GM19463 (cell line): ENCODE measurements at regions not wholly inside any gene's neighbourhood (a gene's known extent, or its start where the extent isn't known, plus 50 kb on each side); places are given as distances from the start of the nearest gene placed in this dataset.
"Not testable (repeated sequence)": the region's sequence is repeated elsewhere in the genome, so short reads cannot be mapped to it uniquely, and the experiment has no call there.

Experiments
- ATAC-seq: cut with Tn5 transposase; IDR thresholded peaks from one replicate; pipeline ENCODE4 v1.9.1; 2021; ENCODE audit warnings: mild to moderate bottlenecking, moderate library complexity; ENCODE audit not compliant: unreplicated experiment

GRCh38 chr11:116033931-116034553 lies 529.8 kb upstream of the CADM1 start:
- ATAC-seq = no peak

DNA sequence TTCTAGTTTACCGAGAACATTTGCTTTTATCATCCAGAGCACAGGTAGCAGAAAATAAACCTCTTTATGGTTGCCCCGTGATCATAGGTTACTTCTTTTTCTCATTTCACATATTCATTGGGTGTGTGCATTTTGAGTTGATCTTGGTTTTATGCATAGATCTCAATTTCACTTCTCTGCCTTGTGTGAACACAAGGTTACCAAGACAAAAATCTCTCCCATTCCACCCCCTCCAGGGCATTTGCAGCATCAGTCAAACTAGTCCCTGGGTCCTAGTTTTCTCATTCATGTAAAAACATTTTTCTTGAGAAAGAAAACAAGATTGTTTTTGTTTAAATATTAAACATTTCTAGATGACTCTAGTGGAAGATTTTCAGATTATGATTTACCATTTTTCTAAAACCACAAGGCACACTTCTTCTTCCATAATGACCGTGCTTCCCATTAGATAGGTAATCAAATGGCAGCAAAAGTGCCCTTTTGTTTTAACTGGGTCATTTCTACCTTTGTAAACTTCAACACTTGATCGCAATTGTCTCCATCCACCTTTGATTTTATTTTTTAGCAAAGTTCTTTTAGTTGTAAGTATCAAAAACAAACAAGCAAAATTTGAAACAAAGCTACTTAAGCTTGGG lies 526.6 kb upstream of the CADM1 start:
- ATAC-seq = peak; percentile 44

DNA sequence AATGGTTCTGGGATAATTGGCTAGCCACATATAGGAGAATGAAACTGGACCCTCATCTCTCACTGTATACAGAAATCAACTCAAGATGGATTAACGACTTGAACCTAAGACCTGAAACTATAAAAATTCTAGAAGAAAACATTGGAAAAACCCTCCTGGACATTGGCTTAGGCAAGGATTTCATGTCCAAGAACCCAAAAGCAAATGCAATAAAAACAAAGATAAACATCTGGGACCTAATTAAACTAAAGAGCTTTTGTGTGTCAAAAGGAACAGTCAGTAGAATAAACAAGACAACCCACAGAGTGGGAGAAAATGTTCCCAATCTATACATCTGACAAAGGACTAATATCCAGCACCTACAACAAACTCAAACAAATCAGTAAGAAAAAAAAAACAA lies 524.3 kb upstream of the CADM1 start:
- ATAC-seq = not testable (repeated sequence)

- ATAC-seq = no peak
These were observed 495.2 kb upstream of the CADM1 start for GRCh38 chr11:115999437-115999836.

DNA sequence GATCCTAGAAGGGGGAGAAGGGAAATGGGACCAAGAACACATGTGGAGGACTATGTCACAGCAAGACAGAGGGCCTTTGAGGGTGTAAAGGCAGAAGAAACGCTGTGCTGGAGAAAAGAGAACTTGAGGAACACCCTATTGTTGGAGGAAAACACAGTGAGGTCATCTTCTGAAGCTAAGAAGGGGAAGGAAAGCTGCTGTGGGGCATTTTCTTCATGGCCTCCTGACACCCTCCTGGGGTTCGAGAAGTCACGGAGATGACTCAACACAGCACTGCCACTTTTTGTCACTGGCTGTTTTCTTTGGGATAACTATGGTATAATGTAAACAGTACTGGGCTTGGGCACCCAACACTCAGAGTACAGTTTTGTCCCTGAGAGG lies 492.6 kb upstream of the CADM1 start:
- no peak for ATAC-seq

- peak; percentile 98 for ATAC-seq
These were observed 492.1 kb upstream of the CADM1 start for GRCh38 chr11:115996125-115996807.

GRCh38 chr11:115993590-115993989 lies 489.4 kb upstream of the CADM1 start:
- no peak for ATAC-seq

DNA sequence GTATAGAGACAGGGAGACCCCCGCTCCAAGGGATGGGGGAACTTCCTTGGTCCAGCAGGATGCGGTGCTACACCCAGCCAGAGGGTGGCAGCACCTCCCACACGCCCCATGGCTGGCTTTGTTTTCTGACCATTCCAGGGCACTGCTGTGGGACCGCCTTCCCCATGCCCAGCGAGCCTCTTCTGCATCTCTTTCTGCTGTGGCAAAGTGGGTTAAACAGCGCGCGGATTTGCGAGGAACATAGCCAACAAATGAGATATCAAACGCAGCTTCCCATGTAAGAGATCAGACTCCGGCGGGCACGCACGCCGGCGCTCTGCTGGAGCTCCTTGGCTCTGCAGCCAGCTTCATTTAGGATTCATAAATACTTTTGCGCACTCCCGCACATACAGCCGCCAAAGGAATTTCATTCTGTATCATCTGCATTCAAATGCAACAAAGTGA lies 485.8 kb upstream of the CADM1 start:
- ATAC-seq = no peak

DNA sequence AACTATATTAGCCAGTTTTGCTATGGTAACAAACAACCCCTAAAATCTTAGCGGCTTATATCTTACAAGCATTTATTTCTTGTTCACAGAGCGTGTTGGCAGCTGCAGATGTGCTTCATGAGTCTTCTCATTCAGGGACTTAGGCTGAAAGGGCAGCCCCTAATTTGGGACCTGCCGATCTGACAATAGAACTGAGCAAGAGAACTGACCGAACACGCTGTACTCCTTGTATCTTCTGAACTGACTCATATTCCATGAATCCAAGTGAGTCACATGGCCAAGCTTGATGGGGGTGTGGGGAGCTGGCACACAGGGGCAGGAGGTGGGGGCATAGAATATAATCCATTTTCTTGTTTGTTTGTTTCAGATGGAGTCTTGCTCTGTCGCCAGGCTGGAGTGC lies 481.7 kb upstream of the CADM1 start:
- ATAC-seq = no peak

DNA sequence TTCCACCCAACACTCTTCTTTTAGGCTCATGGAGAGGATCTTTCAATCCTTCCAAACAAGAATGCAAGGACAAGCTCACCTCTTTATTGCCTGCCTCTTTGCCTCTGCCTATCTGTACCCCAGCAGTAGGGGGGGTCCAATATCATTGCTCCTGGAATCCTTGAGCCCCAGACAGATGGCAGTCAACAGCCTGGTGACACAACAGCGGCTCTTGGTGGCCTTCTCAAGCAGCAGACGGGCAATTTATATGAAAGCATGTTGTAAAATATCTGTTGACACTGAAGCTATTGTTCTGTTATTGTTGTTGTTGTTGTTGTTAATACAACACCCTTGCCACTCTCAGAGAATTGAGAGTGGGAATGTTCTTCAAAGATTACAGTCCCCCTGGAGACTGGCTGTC lies 480.0 kb upstream of the CADM1 start:
- no peak for ATAC-seq

DNA sequence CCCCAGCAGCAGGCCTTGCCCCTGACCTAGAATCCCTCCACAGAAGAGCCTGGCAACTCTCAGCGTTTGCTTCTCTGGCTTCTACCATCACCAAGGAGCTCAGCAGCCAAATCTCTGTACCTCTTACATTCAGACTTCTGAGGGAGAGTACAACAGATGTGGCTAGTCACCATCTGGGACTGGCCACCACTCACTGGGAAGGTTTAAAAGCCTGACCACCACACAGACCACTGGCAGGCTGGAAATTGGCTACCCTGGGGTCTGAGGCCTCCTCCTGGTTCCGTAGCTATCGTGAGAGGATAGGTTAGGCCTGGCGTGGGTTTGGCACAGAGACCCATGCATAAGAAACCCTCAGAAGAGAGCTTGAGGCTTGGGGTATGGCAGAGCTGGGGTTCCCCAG lies 478.5 kb upstream of the CADM1 start:
- no peak for ATAC-seq

GRCh38 chr11:115981814-115982471 lies 477.7 kb upstream of the CADM1 start:
- no peak for ATAC-seq

DNA sequence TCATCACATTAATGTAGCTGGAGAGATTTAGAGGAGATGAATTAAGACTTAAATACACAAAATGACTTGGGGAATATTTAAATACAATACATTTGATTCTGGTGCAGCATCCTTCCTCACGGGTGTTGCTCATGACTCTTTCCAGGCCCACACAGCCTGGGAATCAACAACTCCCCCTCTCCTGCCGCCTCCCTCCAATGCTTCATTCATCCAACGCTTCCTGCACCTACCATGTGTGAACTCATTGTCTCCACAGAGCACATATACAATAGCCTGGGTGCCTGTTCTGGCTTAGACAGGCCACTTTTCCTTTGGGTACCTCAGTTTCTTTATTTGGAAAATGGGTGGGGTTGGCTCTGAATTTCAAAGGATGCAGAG lies 476.9 kb upstream of the CADM1 start:
- ATAC-seq = no peak

GRCh38 chr11:115980337-115981103 lies 476.3 kb upstream of the CADM1 start:
- no peak for ATAC-seq

DNA sequence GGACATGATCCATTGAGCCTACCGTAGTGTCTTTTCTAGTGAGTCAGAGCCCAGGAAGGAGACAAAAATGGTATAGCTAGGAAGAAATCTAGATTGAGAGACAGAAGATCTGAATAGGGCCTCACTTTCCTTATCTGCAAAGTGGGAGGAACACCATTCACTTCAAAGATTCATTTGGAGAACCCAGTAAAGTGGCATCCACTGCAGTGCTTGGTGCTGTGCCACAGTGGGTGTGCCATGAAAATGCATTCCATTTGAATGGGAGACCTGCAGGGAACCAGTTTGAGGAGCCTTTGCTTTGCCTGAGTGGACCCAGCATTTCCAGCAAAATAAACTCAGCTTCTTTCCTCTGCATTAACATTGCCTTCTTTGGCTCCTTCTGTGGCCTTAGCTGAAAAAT lies 470.5 kb upstream of the CADM1 start:
- no peak for ATAC-seq

DNA sequence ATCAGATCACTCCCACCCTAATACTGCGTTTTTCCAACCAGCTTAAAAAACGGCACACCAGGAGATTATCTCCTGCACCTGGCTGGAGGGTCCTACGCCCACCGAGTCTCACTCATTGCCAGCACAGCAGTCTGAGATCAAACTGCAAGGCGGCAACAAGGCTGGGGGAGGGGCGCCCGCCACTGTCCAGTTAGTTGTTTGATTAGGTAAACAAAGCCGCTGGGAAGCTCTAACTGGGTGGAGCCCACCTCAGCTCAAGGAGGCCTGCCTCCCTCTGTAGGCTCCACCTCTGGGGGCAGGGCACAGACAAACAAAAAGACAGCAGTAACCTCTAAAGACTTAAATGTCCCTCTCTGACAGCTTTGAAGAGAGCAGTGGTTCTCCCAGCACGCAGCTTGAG lies 463.0 kb upstream of the CADM1 start:
- ATAC-seq = not testable (repeated sequence)

DNA sequence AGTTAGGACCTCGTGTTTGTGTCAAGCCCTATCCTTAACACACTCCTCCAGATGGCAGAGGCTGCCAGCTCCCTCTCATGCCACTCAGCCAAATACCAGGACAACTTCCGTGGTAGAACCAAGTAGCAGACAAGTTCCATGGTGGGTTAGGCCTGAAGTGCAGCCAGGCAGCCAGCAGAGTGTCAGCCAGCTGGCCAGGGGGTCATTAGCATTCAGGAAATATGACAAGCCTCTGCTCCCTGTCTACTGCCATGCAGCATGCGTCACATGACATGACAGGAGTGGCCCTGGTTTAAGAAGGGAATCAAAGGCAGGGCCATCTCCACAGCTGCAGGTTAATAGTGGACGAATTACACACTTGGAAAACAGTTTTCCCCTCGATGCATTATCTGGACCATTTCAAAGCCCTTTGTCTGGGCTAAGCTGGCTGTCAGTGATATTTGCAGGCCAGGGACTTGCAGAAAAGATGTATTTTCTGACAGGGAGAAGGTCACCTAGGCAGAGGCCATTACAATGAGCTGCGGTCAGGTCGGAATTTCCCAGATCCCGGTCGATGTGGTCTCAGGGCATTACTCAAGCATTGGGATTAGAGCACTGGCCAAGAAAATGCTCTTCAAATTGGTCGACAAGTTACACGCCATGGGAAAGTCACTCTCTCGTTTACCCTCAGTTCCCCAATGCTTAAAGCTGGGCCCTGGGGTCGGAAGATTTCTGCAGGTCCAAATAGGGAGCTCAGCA lies 461.7 kb upstream of the CADM1 start:
- ATAC-seq = no peak

DNA sequence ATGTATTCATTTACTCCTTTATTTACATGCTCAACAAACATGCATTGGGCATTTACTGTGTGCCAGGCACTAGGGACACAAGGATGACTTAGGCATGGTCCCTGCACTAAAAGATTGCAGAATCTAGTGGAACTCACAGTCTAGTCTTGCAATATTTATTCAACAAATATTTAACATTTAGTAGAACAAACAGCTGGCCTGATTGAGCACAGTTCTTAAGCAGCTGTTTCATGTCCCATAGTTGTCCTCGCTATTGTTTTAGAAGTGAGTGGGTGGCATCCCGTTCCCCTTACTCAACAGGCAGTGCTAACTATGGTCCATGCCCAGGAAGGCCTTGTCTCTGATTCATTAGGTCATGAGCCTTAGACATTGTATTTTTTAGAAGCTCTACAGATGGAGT lies 459.9 kb upstream of the CADM1 start:
- no peak for ATAC-seq

- no peak for ATAC-seq
These were observed 458.9 kb upstream of the CADM1 start for GRCh38 chr11:115963156-115963555.
